ENCODE measurements at regions not wholly inside any gene's neighbourhood (a gene's known extent, or its start where the extent isn't known, plus 50 kb on each side); places are given as distances from the start of the nearest gene placed in this dataset.

DNA sequence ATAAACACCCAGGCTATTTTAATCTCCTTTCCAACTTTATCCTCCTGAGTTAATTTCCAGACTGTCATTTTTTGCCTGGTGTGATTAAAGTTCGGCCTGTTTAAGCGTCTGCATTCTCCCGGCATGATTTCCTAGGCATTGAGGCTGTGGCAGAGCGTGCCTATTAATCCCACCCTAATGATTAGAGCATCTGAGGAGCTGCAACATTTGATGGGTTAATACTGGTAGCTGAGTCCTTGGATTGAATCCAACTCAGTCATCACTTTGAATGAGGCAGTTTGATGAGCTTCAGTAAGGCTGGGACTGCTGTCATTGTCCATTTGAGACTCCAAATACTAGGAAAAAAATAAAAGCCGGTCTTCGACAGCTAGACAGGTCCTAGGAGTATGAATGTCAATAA, 882.5 kb downstream of the SLC4A3 start:
- TF ChIP-seq CTCF (IDR thresholded peaks at IDR 0.05; ENCODE audit: low read depth, low read length, poor library complexity, severe bottlenecking) (no peak), EZH2phosphoT487 (IDR thresholded peaks at IDR 0.05; ENCODE audit: borderline replicate concordance, low read length) (no peak)
